GM21786 (cell line): ENCODE measurements at regions not wholly inside any gene's neighbourhood (a gene's known extent, or its start where the extent isn't known, plus 50 kb on each side); places are given as distances from the start of the nearest gene placed in this dataset.

Source experiments
- ATAC-seq: cut with Tn5 transposase; IDR thresholded peaks from one replicate; pipeline ENCODE4 v1.9.1; 2021; ENCODE audit not compliant: unreplicated experiment

DNA sequence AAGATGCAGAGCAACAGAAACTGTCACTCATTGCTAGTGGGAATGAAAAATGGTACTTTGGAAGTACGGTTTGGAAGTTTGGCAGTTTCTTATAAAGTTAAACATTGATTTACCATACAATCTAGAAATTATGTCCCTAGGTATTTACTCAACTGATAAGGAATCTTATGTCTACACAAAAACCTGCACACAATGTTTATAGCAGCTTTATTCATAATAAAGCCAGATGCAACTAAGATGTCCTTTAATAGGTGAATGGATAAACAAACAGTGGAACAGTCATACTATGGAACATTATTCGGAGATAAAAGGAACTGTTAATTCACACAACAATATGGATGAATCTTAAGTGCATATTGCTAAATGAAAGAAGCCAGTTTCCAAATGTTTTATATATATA lies 96.2 kb upstream of the SIRPA start:
- no peak for ATAC-seq

GRCh38 chr20:1793821-1794220 lies 101.4 kb upstream of the SIRPA start:
- ATAC-seq = no peak

DNA sequence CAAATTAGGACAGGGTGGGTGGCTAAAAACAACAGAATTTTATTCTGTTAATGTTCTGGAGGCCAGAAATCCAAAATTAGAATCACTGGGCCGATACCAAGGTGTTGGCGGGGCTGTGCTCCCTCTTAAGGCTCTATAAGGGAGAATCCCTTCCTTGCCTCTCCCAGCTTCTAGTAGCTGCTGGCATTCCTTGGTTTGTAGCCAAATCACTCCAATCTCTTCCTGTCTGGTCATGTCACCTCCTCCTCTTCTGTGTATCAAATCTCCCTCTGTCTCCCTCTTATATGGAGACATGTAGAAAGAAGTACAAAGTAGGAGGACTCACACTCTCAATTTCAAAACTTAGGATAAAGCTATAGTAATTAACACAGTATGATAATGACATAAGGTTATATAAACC lies 102.9 kb upstream of the SIRPA start:
- ATAC-seq = no peak

GRCh38 chr20:1790386-1790785 lies 104.8 kb upstream of the SIRPA start:
- ATAC-seq = no peak

- ATAC-seq = no peak
Observed at GRCh38 chr20:1788044-1788443, 107.2 kb upstream of the SIRPA start.

DNA sequence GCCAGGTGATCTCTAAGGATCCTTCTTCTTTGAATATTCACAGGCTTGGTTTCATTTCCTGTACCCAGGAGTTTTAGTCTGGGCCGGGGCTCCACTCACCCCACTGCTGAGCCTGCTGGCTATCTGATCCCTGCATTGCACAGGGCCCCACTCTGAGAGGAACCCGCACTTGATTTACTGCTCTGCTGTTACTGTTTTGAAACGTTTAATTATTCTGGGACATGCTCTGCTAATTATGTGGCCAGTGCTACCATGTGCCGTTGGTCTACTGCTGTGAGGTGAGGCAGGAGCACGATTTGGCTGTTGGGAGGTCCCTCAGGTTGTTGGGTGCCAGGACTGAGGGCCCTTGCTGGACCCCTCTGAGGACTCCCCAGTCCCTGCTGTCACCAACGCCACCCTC lies 108.7 kb upstream of the SIRPA start:
- ATAC-seq = no peak

DNA sequence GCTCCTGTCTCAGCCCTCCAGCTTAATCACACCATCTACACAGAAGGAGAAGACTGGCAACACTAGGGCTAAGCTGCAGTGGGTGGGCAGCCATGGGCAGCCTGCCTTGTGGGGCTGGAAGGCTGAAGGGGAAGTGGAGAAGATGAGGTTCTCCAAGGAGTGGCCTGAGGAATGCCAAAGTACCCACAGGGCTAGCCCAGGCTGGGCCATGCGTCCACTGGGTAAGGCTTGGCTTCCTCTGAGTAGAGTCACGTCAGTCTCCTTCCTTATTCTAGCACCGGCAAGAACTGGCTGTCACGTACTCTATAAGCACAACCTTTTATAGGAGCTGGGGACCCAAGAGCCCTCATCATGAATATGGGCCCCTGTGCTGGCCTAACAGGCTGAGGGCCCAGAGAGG lies 110.6 kb upstream of the SIRPA start:
- no peak for ATAC-seq

DNA sequence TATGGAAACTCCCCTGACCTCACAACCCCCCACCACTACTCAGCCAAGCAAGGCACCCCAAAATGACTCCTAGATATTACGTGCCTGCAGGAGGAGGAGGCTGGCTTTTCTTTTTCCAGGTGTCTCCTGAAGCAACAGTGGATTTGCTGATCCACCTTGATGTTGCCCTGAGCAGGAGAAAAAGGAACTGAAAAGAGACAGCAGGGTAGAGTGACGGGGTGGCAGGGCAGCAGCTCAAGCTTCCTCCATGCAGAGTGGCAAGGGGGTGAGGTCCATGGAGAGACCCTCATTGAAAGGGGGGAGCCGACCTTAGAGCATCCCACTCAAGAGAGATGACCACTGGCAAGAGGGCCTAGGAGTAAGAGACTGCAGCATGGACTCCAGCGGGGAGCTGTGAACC lies 112.0 kb upstream of the SIRPA start:
- ATAC-seq = no peak

DNA sequence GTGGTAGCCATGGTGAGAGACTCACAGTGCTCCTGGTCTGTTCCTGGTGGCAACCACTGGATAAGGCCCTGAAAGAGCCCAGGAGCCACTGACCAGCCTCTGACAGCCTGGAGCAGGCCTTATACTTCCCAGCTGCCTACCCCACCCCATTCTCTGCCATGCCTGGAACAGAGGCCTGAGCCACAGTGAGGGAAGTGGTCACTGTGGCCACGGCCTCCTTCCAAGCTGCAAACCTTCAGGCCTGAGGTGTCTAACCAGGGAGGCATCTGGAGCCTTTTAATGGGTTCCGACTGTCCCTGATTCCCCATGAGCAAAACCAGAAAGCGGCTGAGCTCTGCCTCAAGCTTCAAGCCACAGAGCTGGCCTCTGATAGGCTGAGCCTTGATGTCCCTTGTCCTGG lies 113.0 kb upstream of the SIRPA start:
- no peak for ATAC-seq

GRCh38 chr20:1779567-1779966 lies 115.6 kb upstream of the SIRPA start:
- ATAC-seq = no peak

- ATAC-seq = no peak
Observed at GRCh38 chr20:1778338-1778737, 116.9 kb upstream of the SIRPA start.

GRCh38 chr20:1777476-1777820 lies 117.8 kb upstream of the SIRPA start:
- ATAC-seq = no peak

GRCh38 chr20:1776681-1777475 lies 118.3 kb upstream of the SIRPA start:
- peak; percentile 82 for ATAC-seq

DNA sequence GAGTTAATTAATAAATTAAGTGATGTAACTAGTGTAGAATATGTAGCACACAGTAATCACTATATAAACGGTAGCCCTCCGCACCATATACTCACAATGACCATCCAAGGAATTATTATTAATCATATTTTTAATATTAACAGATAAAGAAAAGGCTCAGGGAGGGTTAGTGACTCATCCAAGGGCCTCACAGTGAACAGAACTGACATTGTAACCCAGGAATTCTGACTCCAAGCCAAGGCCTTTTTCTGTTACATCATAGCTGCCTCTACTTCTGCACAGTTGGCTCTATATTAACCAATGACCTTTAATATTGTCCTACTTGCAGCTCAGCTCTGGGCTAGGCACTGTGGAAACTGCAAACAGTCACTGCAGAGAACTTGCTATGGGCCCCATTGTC lies 117.5 kb upstream of the SIRPG start:
- no peak for ATAC-seq

- no peak for ATAC-seq
Observed at GRCh38 chr20:1774479-1774878, 116.9 kb upstream of the SIRPG start.

- ATAC-seq = no peak
Observed at GRCh38 chr20:1773816-1774215, 116.2 kb upstream of the SIRPG start.

GRCh38 chr20:1769491-1769890 lies 111.9 kb upstream of the SIRPG start:
- no peak for ATAC-seq

DNA sequence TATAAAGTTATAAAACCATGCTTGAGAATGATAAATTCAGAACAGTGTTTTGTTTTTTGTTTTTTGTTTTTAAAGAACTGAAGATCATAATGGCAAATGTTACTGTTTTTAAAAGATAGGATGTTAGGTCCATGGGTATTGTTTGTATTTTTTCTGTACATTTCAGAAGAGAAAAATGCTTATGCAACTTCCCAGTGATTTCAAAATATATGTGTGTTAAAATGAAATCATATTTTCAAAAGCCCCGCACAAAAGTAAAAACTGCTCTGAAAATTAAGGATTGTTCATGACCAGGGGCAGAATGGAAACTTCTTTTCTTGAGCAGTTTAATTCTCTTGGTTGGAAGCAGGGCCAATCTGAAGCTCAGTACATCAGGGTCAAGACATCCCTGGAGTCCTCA lies 109.2 kb upstream of the SIRPG start:
- ATAC-seq = no peak

- ATAC-seq = peak; percentile 65
Observed at GRCh38 chr20:1764136-1765033, 106.8 kb upstream of the SIRPG start.

DNA sequence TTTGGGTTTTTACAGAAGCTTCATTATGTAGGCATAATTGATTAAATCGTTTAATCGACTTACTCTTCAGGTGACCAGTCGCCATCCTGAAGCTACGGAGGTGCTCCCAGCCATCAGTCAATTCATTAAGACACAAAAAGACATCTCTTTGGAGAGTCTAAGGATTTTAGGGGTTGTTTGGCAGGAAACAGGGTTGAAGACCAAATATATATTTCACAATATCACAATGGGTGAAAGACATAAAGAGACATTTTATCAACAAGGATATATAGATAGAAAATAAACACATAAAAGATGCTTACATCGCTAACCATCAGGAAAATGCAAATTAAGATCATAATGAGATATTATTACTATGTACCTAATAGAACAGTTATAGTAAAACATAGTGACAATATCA lies 104.0 kb upstream of the SIRPG start:
- no peak for ATAC-seq

GRCh38 chr20:1761116-1761515 lies 103.5 kb upstream of the SIRPG start:
- no peak for ATAC-seq

DNA sequence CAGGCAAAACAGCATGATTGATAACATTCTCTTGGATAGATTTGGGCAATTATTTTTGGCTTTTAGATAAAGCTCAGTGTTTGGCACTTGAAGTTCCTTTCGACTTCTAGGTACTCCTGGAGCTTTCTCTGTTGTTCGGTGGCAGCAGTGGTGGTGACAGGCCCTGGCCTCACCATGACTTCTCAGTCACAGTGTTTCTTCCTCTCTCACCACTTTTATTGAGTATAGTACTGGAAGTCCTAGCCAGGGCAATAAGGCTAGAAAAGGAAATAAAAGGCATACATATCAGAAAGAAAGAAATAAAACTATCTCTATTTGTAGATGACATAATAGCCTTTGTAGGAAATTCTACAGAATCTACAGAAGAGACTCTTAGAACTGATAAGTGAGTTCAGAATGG lies 101.2 kb upstream of the SIRPG start:
- no peak for ATAC-seq
